Activated CD4-positive, alpha-beta T cell treated with anti-CD3 and anti-CD28 coated beads for 48 hours (primary cell): ENCODE measurements at regions not wholly inside any gene's neighbourhood (a gene's known extent, or its start where the extent isn't known, plus 50 kb on each side); places are given as distances from the start of the nearest gene placed in this dataset.
"Not testable (repeated sequence)": the region's sequence is repeated elsewhere in the genome, so short reads cannot be mapped to it uniquely, and the experiment has no call there.

Experiments used
- DNase-seq: peaks from one replicate; pipeline ENCODE4 v3.0.0-alpha.2; 2020

DNA sequence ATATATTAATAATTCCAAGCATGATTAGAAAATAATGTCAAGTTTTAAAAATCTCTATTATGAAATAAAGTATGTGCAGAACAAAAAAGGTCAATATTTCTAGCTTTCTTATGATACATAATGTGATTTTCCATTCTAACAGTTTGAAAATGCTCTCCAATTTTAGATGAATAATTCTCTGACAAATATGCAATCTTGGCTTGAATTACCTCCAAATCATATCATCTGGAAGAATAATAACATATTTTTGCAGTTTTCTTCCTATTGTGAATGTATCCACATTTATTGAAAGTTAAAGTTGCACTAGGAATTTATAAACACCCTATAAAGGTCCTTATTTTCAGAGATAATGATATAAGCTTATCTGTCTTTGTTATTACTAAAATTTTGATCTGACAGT lies 548.5 kb upstream of the SLC10A2 start:
- no peak for DNase-seq

DNA sequence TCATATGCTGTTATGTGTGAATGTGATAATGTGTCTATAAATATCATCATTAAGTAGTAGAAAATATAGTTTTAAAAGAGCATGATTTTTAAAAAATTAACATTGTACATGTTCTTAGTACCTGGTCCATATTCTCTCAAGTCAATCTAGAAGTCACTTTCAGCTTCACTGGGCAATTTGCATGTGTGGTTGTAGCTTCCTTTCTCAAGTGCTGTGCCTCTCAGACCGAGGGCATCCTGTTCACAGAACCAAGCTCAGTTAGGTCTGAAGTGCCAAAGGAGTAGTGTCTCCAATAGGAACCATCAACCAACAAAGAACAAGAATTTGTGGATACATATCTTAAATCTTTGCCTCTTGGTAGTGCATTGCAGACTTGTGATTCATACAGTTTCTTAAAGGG lies 541.8 kb upstream of the SLC10A2 start:
- DNase-seq: no peak

DNA sequence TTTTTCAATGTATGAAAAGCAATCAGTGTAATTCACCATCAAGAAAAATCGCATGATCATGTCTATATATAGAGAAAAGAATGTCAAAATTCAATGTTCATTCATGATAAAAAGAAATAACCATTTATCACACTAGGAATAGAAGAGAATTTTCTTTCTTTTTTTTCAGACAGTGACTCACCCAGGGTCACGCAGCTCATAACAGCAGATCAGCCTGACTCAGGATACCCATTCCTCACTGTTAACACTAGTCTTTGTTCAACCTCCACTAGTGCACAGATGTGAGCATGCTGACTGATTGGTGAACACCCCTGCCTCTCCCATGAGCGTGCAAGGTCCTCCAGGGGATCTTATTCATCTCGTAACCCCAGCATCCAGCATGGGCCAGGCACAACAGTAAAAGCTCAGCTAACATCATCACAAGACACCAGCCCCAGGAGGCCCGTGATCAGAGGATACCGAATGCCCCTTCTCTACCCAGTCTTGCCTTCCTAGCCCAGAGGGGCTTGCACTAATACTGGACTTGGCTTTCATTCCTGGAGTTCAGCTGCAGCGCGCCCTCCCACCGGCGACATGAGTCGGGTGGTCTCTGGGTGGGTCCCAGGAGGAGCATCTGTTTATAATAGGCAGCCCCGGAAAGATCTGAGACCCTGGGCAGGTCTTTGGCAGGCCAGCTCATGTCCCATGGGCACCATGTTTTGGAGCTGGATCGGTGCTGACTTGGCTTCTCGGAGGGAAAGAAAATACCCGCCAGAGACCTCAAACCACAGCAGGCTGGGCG lies 539.5 kb upstream of the SLC10A2 start:
- no peak for DNase-seq

DNA sequence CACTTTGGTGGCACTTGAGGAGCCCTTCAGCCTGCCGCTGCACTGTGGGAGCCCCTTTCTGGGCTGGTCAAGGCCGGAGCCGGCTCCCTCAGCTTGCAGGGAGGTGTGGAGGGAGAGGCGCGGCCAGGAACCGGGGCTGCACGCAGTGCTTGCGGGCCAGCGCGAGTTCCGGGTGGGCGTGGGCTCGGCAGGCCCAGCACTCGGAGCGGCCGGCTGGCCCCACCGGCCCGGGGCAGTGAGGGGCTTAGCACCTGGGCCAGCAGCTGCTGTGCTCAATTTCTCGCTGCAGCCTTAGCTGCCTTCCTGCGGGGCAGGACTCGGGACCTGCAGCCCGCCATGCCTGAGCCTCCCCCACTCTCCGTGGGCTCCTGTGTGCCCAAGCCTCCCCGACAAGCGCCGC lies 533.7 kb upstream of the SLC10A2 start:
- DNase-seq: not testable (repeated sequence)

DNA sequence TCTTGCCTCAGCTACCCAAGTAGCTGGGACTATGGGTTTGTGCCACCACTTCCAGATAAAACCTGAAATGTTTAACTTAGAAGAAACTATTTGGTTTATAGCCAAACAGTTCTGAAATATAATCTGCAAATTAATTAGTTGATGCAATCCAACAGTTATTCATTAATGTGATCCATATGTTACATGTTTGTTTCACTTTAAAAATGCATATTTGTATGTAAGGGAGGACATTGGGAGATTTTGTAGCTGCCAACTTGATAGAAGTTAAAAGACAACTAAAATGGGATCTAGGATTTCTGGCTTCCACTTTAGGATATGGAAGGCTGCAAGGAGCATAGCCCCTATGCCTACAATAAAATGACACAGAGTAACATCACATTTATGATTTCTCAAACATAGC lies 532.5 kb upstream of the SLC10A2 start:
- DNase-seq: no peak

DNA sequence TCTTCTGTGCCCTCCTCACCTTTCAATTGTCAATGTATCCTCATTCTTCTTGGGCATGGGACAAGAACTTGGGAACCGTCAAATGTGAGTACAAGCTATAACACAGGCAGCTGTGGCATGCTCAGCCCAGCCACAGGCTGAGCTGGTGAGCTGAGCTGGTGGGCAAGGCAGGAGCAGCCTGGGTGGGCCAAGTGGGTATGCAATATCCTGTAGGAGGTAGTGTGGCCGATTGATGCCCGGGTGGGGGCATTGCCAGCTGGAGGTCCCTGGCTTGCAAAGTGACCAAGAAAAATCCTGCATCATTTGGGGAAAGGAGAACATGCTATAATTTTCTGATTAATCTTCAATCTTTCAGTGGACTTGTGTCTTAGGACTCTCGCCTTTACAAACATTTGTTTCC lies 507.2 kb upstream of the SLC10A2 start:
- no peak for DNase-seq

DNA sequence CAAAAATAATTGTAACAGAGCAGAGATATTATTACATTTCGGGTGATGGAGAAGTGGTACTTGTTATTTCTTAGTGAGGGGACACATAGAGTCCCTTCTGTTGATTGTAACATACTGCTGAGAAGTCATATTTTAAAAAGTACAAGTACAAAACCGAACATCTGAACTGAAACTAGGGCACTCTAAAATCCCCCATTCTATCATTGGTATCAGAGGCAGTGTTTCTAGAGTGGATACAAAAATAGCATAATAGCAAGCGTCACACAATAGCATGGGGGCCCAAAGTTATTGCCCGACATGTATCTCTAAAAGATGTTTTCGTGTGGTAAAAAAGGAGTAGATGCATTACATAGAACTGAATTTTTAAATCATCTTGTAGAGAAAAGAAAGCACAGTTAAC lies 502.1 kb upstream of the SLC10A2 start:
- DNase-seq: no peak

DNA sequence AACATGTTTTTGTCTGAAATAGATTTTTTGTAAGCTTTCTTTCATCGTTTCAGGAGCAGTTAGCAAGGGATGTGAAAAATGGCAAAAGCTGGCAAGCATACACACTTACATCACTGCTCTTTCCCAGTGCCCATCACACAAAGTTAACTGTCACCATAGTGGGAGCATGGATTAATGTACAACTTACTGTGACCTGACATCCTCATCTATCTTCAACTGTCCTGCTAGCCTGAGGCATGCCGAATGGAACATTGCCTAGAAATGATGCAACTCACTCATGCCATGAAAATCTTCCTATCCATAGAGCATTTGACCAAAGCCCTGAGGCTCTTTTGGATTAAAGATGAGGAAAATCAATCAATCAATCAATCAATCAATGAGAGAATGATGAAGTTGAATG lies 491.7 kb upstream of the SLC10A2 start:
- no peak for DNase-seq

DNA sequence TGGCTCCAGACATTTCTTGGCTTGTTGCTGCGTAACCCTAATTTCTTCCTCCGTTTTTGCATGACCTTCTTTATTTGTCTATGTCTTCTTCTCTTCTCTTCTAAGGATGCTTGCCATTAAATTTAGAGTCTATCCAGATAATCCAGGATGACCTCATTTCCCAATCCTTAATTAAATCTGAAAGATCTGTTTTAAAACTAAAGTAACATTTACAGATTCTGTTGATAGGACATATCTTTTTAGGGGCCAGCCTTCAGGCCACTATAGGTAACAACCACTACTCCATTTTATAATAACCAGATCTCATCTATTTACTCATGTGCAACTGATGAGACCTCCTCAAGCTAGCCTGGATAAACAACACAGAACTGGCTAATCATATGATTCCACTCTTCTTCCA lies 490.5 kb upstream of the SLC10A2 start:
- no peak for DNase-seq

DNA sequence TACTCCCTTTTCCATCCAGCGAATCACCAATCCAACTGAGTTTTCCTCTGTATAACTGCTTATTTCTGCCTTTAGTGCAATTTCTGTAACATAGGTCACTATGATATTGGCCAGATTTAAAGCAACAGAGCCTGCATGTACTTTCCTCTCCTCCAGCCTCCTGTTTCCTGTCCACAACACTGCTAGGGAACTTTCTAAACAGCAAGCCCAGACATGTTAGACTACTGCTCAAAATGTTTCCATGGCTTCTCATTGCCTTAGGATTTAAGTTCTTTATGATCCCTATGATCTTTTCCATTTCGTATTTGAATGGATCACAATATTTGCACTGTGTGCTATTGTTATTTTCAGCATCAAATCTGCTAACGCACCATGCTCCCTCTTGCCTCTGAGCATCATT lies 481.7 kb upstream of the SLC10A2 start:
- no peak for DNase-seq

DNA sequence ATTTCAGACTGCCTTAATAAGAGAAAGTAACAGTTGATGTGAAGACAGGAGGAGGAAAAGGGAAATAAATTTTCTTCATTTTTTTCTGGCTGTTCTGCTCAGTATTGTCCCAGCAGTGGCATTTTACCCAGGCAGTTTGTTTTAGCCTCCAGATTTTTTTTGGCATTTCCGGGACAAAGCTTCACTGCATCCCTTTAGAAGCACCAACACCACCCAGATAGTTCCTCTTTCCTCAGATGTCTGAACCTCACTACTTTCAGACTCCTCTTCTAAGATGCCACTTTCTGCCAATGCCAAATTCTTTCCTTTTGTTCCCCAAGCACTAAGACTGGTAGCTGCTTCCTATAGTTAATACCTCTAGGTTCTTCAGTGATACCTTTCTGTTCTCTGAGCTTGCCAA lies 480.1 kb upstream of the SLC10A2 start:
- no peak for DNase-seq

DNA sequence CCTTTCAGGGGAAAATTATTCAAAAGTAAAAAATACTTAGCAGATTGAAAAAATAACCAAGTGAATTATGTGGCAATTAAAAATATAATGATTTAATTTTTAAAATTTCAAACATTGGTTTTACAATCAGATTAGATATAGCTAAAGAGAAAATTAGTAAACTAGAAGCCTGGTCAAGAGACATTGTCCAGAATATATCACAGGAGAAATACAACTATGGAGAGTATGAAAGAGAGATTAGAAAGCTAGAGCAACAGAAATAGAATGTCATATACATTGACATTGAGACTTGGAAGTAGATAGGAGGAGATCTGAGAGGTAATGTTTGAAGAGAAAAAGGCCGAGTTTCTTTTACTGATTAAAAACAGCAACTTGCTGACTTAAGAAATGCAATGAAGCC lies 476.4 kb upstream of the SLC10A2 start:
- no peak for DNase-seq

DNA sequence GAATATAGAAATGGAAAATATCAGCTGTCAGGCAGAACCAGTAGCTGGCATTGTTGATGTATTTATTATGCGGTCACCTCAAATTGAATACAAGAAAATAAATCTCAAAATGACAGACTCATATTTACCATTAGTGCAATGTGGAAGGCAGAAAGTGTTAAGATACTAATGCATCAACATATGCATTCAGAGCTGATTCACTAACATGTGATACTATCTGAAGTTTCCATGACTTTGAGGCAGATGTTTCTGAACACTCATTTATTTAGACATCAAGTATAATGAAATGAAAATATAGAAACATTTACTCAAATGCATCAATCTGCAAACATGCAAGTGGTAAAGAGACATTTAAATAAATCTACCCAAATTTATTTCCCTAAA lies 474.2 kb upstream of the SLC10A2 start:
- DNase-seq: no peak

DNA sequence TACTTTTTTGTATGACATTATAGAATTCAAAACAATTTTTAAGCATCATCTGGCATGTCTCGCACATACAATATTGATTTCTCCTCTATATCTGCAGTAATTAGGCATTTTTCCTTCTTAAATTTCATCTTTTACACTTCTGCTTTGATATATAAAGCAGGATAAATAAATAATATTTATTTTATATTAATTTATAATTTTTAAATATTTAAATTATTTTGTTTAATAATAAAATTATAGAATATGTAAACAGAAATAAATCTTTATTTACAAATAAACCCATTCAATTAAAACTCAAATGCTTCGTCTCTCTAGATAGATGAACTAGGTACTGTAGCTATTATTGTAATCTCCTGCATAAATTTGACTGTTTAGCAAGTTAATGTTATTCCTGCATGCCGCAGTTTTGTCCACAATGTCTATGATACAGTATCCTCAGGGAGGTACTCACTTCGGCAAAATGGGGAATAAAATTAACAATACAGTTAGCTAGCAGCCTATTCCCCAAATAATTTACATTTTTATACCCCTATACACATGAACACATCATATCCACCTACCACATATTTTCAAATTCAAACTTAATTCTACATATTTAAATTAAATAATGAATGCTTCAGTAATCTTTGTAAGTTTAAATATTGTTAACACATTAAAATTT lies 473.6 kb upstream of the SLC10A2 start:
- no peak for DNase-seq

DNA sequence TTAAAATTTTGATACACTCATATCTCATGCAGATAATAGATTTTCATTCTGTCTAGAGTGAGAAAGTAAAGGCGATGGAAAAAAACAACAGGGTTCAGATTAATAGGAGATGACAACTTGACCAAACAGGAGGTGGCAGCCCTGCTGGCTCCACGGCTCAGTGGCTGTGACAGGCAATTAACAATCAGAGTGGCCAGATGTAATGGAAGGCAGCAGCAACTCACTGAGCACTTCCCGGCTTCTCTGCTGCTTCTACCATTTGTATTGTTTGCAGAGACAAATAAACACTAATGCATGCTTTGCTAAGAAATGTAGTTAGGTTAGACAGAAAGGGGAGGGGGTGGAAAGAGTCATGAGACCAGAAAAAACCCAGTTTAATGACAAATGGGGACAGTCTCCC lies 473.0 kb upstream of the SLC10A2 start:
- no peak for DNase-seq

DNA sequence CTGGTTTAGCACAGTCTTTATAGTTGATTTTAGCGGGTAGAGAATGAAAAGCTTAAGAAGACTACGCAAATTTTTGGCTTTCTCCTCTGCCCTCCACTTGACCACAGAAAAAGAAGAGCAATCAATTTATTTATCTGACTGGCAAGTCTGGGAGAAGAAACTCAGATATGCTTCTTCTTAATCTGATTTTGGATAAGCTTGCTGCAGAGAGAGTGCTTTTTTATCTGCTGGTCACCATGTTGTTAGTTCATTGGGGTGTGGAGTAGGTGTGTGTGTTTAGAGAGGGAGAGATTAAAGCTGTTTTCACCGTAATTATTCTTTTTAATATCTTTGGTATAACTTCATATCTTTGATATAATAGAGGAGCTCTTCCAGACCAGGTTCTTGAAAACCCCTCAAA lies 471.4 kb upstream of the SLC10A2 start:
- no peak for DNase-seq

DNA sequence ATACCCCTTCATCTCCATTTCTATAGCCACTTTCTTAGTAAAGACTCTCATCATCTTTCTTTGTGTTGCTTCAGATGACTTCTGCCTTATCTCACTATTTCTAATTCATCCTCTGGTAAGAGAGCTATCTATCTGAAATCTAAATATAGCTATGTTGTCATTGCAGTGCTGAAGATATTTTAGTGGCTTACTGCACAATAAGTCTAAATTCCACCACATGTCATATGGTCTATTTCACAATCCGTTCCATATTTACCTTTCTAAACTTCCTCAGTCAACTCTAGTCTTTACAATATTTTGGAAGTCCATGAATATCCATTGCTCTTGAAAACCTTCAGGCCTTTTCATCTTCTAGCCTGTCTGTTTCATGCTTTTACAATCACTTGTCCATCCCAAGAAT lies 465.1 kb upstream of the SLC10A2 start:
- DNase-seq: no peak

DNA sequence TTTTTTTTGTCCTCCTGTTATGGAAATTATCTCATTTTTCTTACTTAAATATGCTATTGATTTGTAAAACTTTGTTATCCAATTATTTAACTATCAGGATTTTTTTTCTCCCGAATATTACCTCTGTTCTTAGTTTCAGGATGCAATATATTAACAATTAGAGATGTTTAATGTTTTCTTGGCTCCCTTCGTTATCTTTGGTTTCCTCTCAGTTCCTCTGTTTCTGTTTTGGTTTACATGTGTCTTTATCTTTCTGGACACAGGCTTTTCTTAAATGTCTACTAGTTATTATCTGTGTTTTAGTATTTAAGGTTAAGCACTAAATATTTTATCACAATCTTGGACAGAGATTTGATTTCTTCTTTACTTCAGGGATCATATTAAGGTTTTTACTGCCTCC lies 462.2 kb upstream of the SLC10A2 start:
- DNase-seq: no peak

DNA sequence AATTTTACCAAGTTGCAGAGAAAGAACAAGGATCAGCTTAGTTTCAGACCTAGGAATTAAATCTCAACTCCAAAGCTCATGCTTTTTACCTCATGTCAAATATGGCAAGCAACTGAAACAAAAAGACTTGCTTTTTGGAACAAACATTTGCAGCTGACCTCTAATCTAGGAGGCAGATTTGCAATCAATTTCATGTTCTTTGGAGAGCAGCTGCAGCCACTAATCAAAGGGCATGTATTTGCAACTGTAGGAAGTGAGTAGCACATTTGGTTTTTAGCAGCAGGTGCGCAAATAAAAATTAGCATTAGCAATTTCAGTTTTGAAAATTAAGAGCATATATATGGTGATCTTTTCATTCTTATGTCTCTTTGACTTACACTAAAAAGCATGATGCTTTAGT lies 459.3 kb upstream of the SLC10A2 start:
- no peak for DNase-seq

DNA sequence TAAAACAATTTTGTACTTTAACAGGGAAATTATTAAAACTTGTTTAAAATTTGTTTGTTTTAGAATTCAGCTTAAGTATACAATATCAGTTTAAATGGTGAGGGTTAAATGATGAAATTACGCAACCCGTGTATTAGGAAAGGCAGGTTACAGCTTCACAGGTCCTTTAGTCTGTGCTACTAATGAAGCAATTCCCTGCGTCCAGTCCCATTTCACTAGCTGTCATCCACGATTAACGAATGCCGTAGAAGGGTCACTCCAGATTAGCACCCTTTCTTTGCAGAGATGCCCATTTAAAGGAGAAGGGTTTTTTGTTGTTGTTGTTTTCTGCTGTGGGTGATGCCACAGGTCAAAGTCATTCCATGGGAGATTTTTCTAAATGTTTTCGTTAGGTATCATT lies 457.6 kb upstream of the SLC10A2 start:
- DNase-seq: no peak

DNA sequence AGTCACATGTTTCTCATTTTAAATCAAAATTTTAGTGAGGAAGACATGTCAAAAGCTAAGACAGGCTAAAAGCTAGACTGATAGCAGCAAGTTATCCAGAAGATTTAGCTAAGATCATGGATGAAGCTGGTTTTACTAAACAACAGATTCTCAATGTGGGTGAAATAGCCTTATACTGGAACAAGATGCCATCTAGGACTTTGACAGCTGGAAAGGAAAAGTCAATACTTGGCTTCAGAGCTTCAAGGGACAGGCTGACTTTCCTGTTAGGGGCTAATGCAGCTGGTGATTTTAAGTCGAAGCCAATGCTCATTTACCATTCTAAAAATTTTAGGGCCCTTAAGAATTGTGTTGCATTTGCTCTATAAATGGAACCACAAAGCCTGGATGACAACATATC lies 455.3 kb upstream of the SLC10A2 start:
- no peak for DNase-seq

DNA sequence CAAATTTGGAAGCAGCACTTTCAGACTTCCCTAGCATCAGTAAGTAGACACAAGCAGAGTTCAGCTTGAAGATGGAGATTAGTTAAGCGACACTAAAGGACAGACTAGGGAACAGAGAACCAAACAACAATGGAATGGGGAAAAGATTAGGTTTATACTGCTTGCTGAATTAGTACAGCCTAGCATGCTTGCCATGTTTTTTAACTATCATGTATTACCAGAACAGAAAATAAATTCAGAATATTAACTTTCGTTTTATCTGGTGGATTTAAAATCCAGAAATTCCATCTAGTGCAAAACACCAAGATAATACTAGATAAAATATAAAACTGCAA lies 451.5 kb upstream of the SLC10A2 start:
- DNase-seq: no peak

DNA sequence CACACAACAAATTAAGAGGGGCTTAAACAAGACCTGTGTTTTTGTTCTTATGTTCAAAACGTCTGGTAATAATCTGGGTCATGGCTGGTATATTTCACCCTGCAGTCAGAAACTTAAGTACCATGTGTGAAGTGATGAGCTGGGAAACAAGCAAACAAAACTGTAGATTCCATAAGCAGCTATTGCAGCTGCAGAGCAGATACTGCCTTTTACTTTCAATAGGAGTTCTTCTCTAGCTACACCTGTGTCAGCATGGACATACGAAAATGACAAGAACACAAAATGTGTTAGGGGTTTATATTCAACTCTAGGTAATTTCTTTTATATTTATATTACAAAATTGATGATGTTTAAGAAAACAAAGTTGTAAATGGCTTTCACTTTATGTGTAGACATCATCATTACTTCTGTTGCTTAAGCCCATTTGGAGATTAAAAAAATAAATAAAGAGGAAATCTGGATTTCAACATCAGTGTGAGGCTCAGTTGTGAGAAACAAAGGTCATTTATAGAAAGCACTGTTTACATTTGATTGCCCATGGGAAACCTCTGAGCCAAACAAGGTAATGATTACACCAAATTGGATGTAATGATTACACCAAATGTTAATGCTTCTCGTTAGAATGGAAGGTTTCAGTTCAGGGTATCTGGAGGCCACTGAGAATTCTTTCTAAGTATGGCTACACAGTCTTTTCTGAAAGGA lies 451.0 kb upstream of the SLC10A2 start:
- no peak for DNase-seq

DNA sequence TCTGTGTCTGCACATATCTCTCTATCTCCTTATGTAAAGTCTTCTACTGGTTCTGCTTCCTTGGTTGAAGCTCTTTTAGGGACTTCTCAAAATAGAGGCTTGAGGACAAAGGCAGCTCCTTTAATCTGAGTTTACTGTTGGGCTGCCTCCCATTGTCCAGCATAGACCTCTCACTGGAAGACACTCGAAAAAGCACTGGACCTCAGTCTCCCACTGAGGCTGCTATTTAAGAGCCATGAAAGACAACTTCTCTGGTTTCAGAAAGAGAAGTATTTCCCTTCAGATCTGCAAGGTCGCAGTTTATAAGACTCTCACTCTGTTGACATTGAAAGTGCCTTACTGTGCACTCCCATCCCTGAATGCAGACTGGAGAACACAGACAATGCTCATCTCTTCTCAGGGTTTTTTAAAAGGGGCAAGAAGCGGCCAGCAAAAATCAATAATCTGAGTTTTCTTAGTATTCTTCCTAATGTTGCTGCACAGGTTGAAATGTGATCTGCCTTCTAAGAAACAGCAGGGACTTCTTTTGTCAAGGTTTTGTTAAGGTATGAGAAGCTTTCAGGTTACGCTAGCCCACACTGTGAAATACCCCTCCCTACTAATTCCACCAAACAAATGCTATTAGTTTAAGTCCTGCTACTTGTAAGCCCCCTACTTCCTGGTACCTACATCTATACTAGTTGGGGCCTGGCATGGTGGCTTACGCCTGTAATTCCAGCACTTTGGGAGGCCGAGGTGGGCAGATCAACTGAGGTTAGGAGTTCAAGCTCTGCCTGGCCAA lies 450.0 kb upstream of the SLC10A2 start:
- DNase-seq: no peak
